ENCODE measurements at regions not wholly inside any gene's neighbourhood (a gene's known extent, or its start where the extent isn't known, plus 50 kb on each side); places are given as distances from the start of the nearest gene placed in this dataset.
"Not testable (repeated sequence)": the region's sequence is repeated elsewhere in the genome, so short reads cannot be mapped to it uniquely, and the experiment has no call there.

- Mint-ChIP-seq H3K27ac (no peak overlapping the region), H3K9me3 (peaks cover 33% of the 10 kb centered on the region), H3K4me1 (no peaks in the 10 kb centered on the region), H3K27me3 (ENCODE audit: insufficient read depth) (peaks cover 5% of the 10 kb centered on the region), H3K4me3 (no peak overlapping the region), H3K36me3 (ENCODE audit: low read depth) (no peaks in the 10 kb centered on the region)
- H3K9me3 ChIP-seq (ENCODE audit: control insufficient read depth, low read length) = peaks cover 10% of the 10 kb centered on the region
- 91 to 94% methylated on average over 13 to 14 of the region's 14 CpGs for WGBS, 2 experiments (ENCODE audit: insufficient coverage in 1 of 2, insufficient read length in 1 of 2)
- H3K27me3 ChIP-seq (ENCODE audit: control insufficient read depth, insufficient read depth, low read length, poor library complexity, severe bottlenecking) = no peaks in the 10 kb centered on the region
- no peaks in the 10 kb centered on the region for H3K36me3 ChIP-seq (ENCODE audit: control insufficient read depth, insufficient read depth, low read length)
- H3K4me1 ChIP-seq (ENCODE audit: control insufficient read depth, insufficient read depth, low read length) = no peaks in the 10 kb centered on the region
- no peak for DNase-seq
- TF ChIP-seq, protein P1, sequence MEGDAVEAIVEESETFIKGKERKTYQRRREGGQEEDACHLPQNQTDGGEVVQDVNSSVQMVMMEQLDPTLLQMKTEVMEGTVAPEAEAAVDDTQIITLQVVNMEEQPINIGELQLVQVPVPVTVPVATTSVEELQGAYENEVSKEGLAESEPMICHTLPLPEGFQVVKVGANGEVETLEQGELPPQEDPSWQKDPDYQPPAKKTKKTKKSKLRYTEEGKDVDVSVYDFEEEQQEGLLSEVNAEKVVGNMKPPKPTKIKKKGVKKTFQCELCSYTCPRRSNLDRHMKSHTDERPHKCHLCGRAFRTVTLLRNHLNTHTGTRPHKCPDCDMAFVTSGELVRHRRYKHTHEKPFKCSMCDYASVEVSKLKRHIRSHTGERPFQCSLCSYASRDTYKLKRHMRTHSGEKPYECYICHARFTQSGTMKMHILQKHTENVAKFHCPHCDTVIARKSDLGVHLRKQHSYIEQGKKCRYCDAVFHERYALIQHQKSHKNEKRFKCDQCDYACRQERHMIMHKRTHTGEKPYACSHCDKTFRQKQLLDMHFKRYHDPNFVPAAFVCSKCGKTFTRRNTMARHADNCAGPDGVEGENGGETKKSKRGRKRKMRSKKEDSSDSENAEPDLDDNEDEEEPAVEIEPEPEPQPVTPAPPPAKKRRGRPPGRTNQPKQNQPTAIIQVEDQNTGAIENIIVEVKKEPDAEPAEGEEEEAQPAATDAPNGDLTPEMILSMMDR (conservative IDR thresholded peaks at IDR 0.05) = no peak
- no peak overlapping the region for H3K4me3 ChIP-seq (ENCODE audit: low read length)
- H3K27ac ChIP-seq (ENCODE audit: low read depth, low read length) = no peak overlapping the region
- no peak overlapping the region for H3K9ac ChIP-seq (ENCODE audit: extremely low read depth, low read length, poor library complexity, severe bottlenecking)
Observed at GRCh38 chr16:88310796-88311605, 71.8 kb upstream of the ZNF469 start.

GRCh38 chr16:88311860-88312259 is 70.9 kb upstream of the ZNF469 start:
- H3K36me3 Mint-ChIP-seq (ENCODE audit: low read depth); H3K27ac Mint-ChIP-seq; H3K9ac ChIP-seq (ENCODE audit: extremely low read depth, low read length, poor library complexity, severe bottlenecking); H3K27ac ChIP-seq (ENCODE audit: low read depth, low read length); H3K27me3 Mint-ChIP-seq (ENCODE audit: insufficient read depth); H3K4me1 ChIP-seq (ENCODE audit: control insufficient read depth, insufficient read depth, low read length); H3K4me1 Mint-ChIP-seq; DNase-seq; H3K36me3 ChIP-seq (ENCODE audit: control insufficient read depth, insufficient read depth, low read length); H3K9me3 ChIP-seq (ENCODE audit: control insufficient read depth, low read length); H3K27me3 ChIP-seq (ENCODE audit: control insufficient read depth, insufficient read depth, low read length, poor library complexity, severe bottlenecking); H3K4me3 Mint-ChIP-seq; H3K4me3 ChIP-seq (ENCODE audit: low read length): not testable (repeated sequence)
- peaks cover 31% of the 10 kb centered on the region for H3K9me3 Mint-ChIP-seq

- H3K4me1 ChIP-seq (ENCODE audit: control insufficient read depth, insufficient read depth, low read length) = no peaks in the 10 kb centered on the region
- no peak overlapping the region for H3K27ac Mint-ChIP-seq
- H3K9ac ChIP-seq (ENCODE audit: extremely low read depth, low read length, poor library complexity, severe bottlenecking) = no peak overlapping the region
- H3K27ac ChIP-seq (ENCODE audit: low read depth, low read length) = no peak overlapping the region
- H3K9me3 Mint-ChIP-seq = peaks cover 23% of the 10 kb centered on the region
- peaks cover 8% of the 10 kb centered on the region for H3K9me3 ChIP-seq (ENCODE audit: control insufficient read depth, low read length)
- H3K4me3 ChIP-seq (ENCODE audit: low read length) = no peak overlapping the region
- DNase-seq = no peak
- TF ChIP-seq, protein P1 (conservative IDR thresholded peaks at IDR 0.05) = no peak
- no peaks in the 10 kb centered on the region for H3K36me3 ChIP-seq (ENCODE audit: control insufficient read depth, insufficient read depth, low read length)
- no peaks in the 10 kb centered on the region for H3K4me1 Mint-ChIP-seq
- WGBS, 2 experiments (ENCODE audit: insufficient coverage in 1 of 2, insufficient read length in 1 of 2) = 84 to 85% methylated on average over 5 to 10 of the region's 10 CpGs
- H3K36me3 Mint-ChIP-seq (ENCODE audit: low read depth) = no peaks in the 10 kb centered on the region
- H3K4me3 Mint-ChIP-seq = no peak overlapping the region
- H3K27me3 Mint-ChIP-seq (ENCODE audit: insufficient read depth) = peaks cover 2% of the 10 kb centered on the region
- H3K27me3 ChIP-seq (ENCODE audit: control insufficient read depth, insufficient read depth, low read length, poor library complexity, severe bottlenecking) = no peaks in the 10 kb centered on the region
Observed at GRCh38 chr16:88312732-88313131, 70.0 kb upstream of the ZNF469 start.
